ENCODE measurements at regions not wholly inside any gene's neighbourhood (a gene's known extent, or its start where the extent isn't known, plus 50 kb on each side); places are given as distances from the start of the nearest gene placed in this dataset.
"Not testable (repeated sequence)": the region's sequence is repeated elsewhere in the genome, so short reads cannot be mapped to it uniquely, and the experiment has no call there.

DNA sequence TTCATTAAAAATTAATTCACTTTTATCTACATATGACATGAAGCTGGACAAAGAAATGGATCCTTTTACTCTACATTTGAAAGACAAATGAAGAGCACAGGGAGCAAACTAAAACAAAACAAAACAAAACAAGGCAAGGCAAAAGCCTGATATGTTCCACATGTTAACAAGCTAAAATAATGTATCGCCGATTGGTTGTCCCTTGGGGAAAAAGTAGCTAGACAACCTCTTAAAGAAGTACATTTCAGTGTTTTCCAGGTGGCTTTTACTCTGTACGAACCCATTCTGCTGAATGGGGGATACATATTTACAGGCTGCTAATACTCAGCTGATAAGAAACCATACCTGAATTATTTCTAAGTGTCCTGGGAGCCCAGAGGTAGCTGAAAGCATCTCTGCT, 493.0 kb upstream of the TBL1XR1 start:
- WGBS (ENCODE audit: insufficient coverage): no CpG with 5 or more reads among the region's 3 CpGs
- Histone ChIP-seq H3K4me3 (ENCODE audit: low read depth, low read length) (no peak overlapping the region), H3K27ac (ENCODE audit: low read depth, low read length) (no peak overlapping the region), H3K27me3 (ENCODE audit: control insufficient read depth, insufficient read depth, low read length) (no peaks in the 10 kb centered on the region), H3K4me1 (ENCODE audit: control insufficient read depth, insufficient read depth, low read length) (no peaks in the 10 kb centered on the region), H3K9me3 (ENCODE audit: control insufficient read depth, insufficient read depth, low read length) (no peaks in the 10 kb centered on the region), H3K36me3 (ENCODE audit: control insufficient read depth, insufficient read depth, low read length) (no peaks in the 10 kb centered on the region)
- no peak for DNase-seq (ENCODE audit: low read depth in 4 of 6, low spot score in 6 of 6)

DNA sequence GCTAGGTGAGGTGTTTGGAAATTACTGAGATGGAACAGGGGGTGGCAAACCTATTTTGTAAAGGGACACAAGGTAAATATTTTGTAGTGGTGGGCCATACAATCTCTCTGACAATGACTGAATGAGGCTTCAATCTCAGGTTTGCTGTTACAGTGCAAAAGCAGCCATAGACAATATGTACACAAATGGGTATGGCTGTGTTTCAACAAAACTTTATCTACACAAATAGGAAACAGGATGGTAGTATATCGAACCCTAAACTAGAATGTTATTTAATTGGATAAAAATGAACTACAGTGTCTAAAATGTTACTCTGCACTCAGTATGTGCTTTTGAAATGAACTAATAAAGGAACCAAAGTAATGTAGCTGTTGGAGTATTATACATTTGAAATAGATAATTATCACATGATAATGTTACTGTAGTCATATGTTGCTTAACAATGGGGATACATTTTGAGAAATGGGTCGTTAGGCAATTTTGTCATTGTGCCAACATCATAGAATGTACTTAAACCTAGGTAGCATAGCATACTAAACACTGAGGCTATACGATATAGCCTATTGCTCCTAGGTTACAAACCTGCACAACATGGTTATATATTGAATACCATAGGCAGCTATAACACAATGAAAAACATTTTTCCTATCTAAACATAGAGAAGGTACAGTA, 495.2 kb upstream of the TBL1XR1 start:
- no peak for DNase-seq (ENCODE audit: low read depth in 4 of 6, low spot score in 6 of 6)
- H3K9me3 ChIP-seq (ENCODE audit: control insufficient read depth, insufficient read depth, low read length): no peaks in the 10 kb centered on the region
- no CpG with 5 or more reads among the region's 3 CpGs for WGBS (ENCODE audit: insufficient coverage)
- no peaks in the 10 kb centered on the region for H3K36me3 ChIP-seq (ENCODE audit: control insufficient read depth, insufficient read depth, low read length)
- no peak overlapping the region for H3K27ac ChIP-seq (ENCODE audit: low read depth, low read length)
- no peak overlapping the region for H3K4me3 ChIP-seq (ENCODE audit: low read depth, low read length)
- H3K27me3 ChIP-seq (ENCODE audit: control insufficient read depth, insufficient read depth, low read length): no peaks in the 10 kb centered on the region
- no peaks in the 10 kb centered on the region for H3K4me1 ChIP-seq (ENCODE audit: control insufficient read depth, insufficient read depth, low read length)

DNA sequence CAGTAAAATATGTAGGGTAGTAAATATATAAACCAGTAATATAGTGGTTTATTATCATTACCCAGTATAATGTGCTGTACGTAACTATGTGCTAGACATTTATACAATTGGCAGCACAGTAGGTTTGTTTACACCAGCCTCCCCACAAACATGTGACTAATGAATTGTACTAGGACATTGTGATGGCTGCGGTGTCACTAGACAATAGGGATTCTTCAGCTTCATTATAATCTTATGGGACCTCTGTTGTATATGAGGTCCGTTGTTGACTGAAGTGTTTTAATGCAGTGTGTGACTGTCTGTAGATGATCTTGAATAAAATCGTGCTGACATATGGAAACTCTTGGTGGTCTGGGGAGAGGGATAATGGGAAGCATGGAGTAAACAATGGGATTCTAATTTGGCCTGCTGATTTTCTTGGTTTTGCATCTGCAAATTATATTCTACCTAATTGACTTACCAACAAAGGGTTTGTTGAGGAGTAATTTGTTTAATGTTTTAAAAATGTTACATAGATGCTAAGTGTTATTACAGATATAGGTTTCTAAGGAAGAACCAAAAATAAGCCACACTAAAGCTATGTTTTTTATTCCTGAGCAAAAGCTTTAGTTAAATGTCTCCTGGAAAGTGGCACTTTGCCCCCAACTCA, 496.5 kb upstream of the TBL1XR1 start:
- H3K4me3 ChIP-seq (ENCODE audit: low read depth, low read length): no peak overlapping the region
- H3K27me3 ChIP-seq (ENCODE audit: control insufficient read depth, insufficient read depth, low read length): no peaks in the 10 kb centered on the region
- H3K4me1 ChIP-seq (ENCODE audit: control insufficient read depth, insufficient read depth, low read length): no peaks in the 10 kb centered on the region
- H3K27ac ChIP-seq (ENCODE audit: low read depth, low read length): no peak overlapping the region
- WGBS (ENCODE audit: insufficient coverage): 20% methylated on average over 1 of the region's 4 CpGs
- H3K9me3 ChIP-seq (ENCODE audit: control insufficient read depth, insufficient read depth, low read length): no peaks in the 10 kb centered on the region
- H3K36me3 ChIP-seq (ENCODE audit: control insufficient read depth, insufficient read depth, low read length): no peaks in the 10 kb centered on the region
- DNase-seq (ENCODE audit: low read depth in 4 of 6, low spot score in 6 of 6): no peak

DNA sequence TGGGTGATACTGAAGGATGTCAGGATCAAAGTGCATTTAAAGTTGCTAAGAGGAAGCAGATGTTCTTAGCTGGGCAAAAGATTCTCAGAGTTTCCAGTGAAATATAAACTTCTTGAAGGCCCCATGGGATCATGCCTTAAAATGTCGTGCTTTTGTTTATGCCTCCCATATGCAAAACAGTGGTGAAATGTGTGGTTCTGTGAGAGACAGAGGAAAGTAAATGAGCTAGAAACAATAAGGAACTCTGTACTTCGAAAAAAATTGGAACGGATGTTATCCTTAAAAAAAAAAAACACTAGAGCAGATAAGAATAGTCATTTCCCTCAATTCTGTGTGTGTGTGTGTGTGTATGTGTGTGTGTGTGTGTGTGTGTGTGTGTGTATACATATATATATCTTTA, 497.0 kb upstream of the TBL1XR1 start:
- Histone ChIP-seq H3K27ac (ENCODE audit: low read depth, low read length) (no peak overlapping the region), H3K4me1 (ENCODE audit: control insufficient read depth, insufficient read depth, low read length) (no peaks in the 10 kb centered on the region), H3K9me3 (ENCODE audit: control insufficient read depth, insufficient read depth, low read length) (no peaks in the 10 kb centered on the region), H3K36me3 (ENCODE audit: control insufficient read depth, insufficient read depth, low read length) (no peaks in the 10 kb centered on the region), H3K4me3 (ENCODE audit: low read depth, low read length) (no peak overlapping the region), H3K27me3 (ENCODE audit: control insufficient read depth, insufficient read depth, low read length) (no peaks in the 10 kb centered on the region)
- WGBS (ENCODE audit: insufficient coverage): 20% methylated on average over 1 of the region's 3 CpGs
- DNase-seq (ENCODE audit: low read depth in 4 of 6, low spot score in 6 of 6): peak in 2 of 6 donors; percentile 39 to 41

DNA sequence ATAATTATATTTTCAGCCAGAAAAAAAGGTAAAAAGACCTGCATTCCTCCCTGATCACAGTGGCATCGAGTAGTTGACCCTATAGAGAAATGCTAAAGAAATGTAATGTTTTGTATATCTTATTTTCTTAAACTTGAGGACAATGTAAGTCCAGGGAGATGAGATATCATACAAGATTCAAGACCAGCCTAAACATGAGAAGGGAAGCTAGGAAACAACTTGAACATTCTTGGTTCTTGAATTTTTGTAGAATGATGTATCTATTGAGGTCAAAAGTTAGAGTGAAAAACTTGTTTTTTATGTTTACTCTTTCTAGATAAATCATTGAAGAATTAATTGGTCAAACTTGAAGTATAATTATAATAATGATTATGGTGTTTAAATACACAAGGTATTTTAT, 497.7 kb upstream of the TBL1XR1 start:
- peak overlapping the region; percentile 34 for H3K27ac ChIP-seq (ENCODE audit: low read depth, low read length)
- H3K27me3 ChIP-seq (ENCODE audit: control insufficient read depth, insufficient read depth, low read length): no peaks in the 10 kb centered on the region
- no peaks in the 10 kb centered on the region for H3K9me3 ChIP-seq (ENCODE audit: control insufficient read depth, insufficient read depth, low read length)
- DNase-seq (ENCODE audit: low read depth in 4 of 6, low spot score in 6 of 6): no peak
- WGBS (ENCODE audit: insufficient coverage): 100% methylated on average over 1 of the region's 1 CpG
- H3K4me1 ChIP-seq (ENCODE audit: control insufficient read depth, insufficient read depth, low read length): no peaks in the 10 kb centered on the region
- no peak overlapping the region for H3K4me3 ChIP-seq (ENCODE audit: low read depth, low read length)
- no peaks in the 10 kb centered on the region for H3K36me3 ChIP-seq (ENCODE audit: control insufficient read depth, insufficient read depth, low read length)

DNA sequence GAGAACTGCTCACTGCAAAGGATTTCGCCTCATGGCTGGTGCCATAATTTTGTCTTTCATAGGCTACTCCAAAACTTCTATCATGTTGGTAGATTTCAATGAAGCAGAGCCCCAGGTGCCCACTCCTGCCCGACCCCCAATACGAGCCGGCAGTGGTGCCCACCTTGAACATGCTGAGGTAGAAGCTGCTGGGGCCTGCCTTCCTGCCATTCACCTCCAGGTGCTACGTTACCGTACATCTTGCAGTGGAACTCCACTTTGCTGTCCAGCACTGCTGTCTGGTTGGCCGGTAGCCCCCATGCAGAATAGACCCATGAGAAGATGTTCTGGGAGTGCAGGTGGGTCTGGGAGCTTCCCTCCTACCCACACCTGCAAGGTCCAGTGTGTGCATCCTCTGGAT, 502.8 kb upstream of the TBL1XR1 start:
- 100% methylated on average over 6 of the region's 7 CpGs for WGBS (ENCODE audit: insufficient coverage)
- H3K4me3 ChIP-seq (ENCODE audit: low read depth, low read length): no peak overlapping the region

DNA sequence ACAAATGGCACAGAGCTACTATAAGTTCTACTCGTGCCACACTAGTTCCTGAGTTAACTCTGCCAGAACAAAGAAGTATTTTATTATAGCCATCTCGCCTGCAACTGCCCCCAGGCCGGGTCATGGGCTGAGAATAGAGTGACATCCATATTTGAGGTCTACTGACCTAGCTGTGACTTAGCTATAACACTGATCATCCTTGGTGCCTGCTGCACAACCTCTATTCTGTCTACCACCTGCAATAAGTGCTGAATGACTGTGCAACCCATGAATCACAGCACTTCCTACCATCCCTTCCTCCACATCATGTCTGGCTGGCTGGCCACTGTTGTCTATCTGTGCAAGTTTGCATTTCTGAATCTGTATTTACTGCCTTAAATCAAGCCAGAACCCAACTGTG, 506.5 kb upstream of the TBL1XR1 start:
- Histone ChIP-seq H3K36me3 (ENCODE audit: control insufficient read depth, insufficient read depth, low read length) (no peaks in the 10 kb centered on the region), H3K4me3 (ENCODE audit: low read depth, low read length) (no peak overlapping the region), H3K27ac (ENCODE audit: low read depth, low read length) (no peak overlapping the region), H3K9me3 (ENCODE audit: control insufficient read depth, insufficient read depth, low read length) (no peaks in the 10 kb centered on the region), H3K4me1 (ENCODE audit: control insufficient read depth, insufficient read depth, low read length) (no peaks in the 10 kb centered on the region), H3K27me3 (ENCODE audit: control insufficient read depth, insufficient read depth, low read length) (no peaks in the 10 kb centered on the region)
- 84% methylated on average over 2 of the region's 3 CpGs for WGBS (ENCODE audit: insufficient coverage)
- DNase-seq (ENCODE audit: low read depth in 4 of 6, low spot score in 6 of 6): no peak

More for the DNA sequence above, 502.8 kb upstream of the TBL1XR1 start:
- Histone ChIP-seq H3K9me3 (ENCODE audit: control insufficient read depth, insufficient read depth, low read length) (no peaks in the 10 kb centered on the region), H3K27me3 (ENCODE audit: control insufficient read depth, insufficient read depth, low read length) (no peaks in the 10 kb centered on the region), H3K36me3 (ENCODE audit: control insufficient read depth, insufficient read depth, low read length) (no peaks in the 10 kb centered on the region), H3K4me1 (ENCODE audit: control insufficient read depth, insufficient read depth, low read length) (no peaks in the 10 kb centered on the region), H3K27ac (ENCODE audit: low read depth, low read length) (no peak overlapping the region)
- no peak for DNase-seq (ENCODE audit: low read depth in 4 of 6, low spot score in 6 of 6)

GRCh38 chr3:177705976-177706823, 508.9 kb upstream of the TBL1XR1 start:
- H3K36me3 ChIP-seq (ENCODE audit: control insufficient read depth, insufficient read depth, low read length): no peaks in the 10 kb centered on the region
- peak in 2 of 6 donors; percentile 54 to 83 for DNase-seq (ENCODE audit: low read depth in 4 of 6, low spot score in 6 of 6)
- 60% methylated on average over 2 of the region's 4 CpGs for WGBS (ENCODE audit: insufficient coverage)
- no peaks in the 10 kb centered on the region for H3K27me3 ChIP-seq (ENCODE audit: control insufficient read depth, insufficient read depth, low read length)
- no peaks in the 10 kb centered on the region for H3K9me3 ChIP-seq (ENCODE audit: control insufficient read depth, insufficient read depth, low read length)
- H3K27ac ChIP-seq (ENCODE audit: low read depth, low read length): peak overlapping the region; percentile 48
- H3K4me3 ChIP-seq (ENCODE audit: low read depth, low read length): no peak overlapping the region
- no peaks in the 10 kb centered on the region for H3K4me1 ChIP-seq (ENCODE audit: control insufficient read depth, insufficient read depth, low read length)

DNA sequence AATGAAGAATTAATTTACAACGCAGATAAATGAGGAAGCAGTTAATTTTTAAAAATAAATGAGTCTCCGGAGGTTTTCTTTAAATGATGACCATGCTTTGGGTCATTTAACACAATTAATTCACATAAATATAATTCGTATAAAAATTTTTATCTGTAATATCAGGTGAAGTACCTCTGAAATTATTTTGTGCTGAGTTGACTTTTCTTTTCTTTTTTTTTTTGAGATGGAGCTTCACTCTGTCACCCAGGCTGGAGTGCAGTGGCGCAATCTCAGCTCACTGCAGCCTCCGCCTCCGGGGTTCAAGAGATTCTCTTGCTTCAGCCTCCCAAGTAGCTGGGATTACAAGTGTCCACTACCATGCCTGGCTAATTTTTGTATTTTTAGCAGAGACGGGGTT, 512.2 kb upstream of the TBL1XR1 start:
- not testable (repeated sequence) for H3K27ac ChIP-seq (ENCODE audit: low read depth, low read length); H3K4me3 ChIP-seq (ENCODE audit: low read depth, low read length); DNase-seq (ENCODE audit: low read depth in 4 of 6, low spot score in 6 of 6); H3K36me3 ChIP-seq (ENCODE audit: control insufficient read depth, insufficient read depth, low read length); H3K9me3 ChIP-seq (ENCODE audit: control insufficient read depth, insufficient read depth, low read length); H3K4me1 ChIP-seq (ENCODE audit: control insufficient read depth, insufficient read depth, low read length); H3K27me3 ChIP-seq (ENCODE audit: control insufficient read depth, insufficient read depth, low read length)
- WGBS (ENCODE audit: insufficient coverage): 100% methylated on average over 3 of the region's 7 CpGs
